ENCODE measurements at regions not wholly inside any gene's neighbourhood (a gene's known extent, or its start where the extent isn't known, plus 50 kb on each side); places are given as distances from the start of the nearest gene placed in this dataset.

- no peak for DNase-seq
These were observed 63.5 kb downstream of the ENC1 start for GRCh38 chr5:74576941-74577456.

- peak; percentile 17 for DNase-seq
These were observed 64.6 kb downstream of the ENC1 start for GRCh38 chr5:74575741-74576538.

DNA sequence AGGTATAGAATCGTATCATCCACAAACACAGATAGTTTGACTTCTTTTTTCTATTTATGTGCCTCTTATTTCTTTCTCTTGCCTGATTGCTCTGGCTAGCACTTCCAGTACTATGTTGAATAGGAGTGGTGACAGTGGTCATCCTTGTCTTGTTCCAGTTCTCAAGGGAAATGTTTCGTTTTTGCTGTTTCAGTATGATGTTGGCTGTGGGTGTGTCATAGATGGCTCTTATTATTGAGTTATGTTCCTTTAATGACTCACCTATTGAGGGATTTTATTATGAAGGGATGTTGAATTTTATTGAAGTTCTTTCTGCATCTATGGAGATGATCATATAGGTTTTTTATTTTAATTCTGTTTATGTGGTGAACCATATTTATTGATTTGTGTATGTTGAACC lies 70.3 kb downstream of the ENC1 start:
- DNase-seq: no peak

DNA sequence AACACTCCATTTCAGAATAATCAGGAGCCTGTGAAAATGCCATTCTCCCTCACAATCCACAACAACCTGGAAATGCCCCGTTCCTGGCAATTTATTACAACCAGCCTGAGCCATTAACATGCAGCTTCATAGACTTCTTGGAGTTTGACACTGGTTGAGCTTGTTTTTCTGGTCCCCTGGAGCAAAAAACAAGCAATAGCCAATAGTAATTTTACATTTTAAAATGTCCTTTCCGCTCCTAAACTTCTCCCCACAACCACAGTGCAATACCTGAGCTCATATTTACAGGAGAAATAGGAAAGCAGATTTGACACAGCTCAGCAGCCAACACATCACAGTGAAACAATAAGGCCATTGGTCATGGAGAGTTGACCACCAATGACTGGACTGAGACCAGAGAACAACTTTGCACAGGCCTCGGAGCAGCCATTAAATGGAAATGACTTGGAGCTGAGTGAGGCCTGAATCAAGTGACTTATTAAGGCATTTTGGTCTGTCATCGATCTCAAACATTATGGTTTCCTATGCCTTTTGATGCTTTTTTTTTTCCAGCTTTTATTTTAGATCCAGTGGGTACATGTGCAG lies 73.0 kb downstream of the ENC1 start:
- DNase-seq: no peak

GRCh38 chr5:74562122-74562521 lies 78.4 kb downstream of the ENC1 start:
- no peak for DNase-seq

DNA sequence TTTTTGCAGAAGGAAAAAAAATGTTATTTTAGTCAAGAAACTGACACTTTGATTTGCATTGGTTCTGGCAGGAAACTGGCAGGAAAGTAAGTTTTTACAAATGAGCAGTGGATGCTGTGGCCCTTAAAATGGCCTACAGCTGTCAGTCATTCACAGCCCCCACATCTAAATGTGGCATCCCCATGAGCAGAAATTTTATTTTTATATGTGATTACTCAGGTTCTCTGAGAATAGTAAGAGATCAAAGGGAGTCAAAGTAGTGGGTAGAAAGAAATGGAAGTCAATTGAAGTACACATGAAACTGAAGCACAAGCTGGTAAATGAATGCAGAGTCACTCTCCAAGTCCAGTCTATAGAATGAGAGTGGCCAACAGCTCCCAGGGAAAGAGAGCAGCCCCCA lies 80.3 kb downstream of the ENC1 start:
- DNase-seq: no peak

DNA sequence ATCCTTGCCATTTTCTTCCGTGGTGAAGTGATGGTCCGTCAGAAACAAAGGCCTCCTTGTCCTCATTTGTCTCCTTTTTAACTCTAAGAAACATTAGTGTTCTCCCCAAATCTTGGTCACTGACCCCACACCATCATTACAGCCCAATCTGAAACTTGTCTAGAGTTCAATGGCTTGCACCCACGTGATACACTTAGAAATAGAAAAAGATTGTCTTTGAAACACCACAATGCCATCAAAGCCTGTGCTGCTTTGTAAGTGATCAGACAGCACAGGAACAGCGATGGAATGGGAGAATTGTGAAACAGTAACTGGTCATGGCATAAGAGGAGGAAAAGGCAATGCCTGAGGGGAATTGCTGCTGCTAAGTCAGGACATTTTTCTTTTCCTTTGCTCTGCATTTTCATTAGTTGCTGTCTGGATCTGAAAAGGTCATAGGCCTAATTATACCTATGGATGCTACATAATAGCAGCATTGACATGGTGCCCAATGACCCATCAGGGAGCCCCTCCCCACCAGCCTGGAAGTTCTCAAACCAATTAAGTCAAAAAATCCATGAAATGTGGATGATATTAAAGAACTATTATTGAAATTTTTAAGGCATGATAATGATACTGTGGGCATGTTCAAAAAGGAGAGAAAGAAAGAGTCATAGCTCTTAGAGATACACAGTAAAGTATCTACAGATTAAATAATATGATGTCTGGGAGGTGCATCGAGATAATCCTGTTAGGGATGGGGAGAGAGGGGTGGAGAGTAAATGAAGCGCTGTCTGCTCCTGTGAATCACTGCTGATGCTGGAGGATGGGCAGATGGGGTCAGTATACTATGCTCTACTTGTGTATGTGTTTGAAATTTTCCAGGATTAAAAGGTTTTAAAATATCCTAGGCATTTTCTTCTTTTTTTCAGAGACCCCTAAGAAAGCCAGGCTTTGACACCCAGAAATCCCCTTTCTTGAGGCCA lies 83.6 kb downstream of the ENC1 start:
- no peak for DNase-seq

GRCh38 chr5:74556006-74556405 lies 84.5 kb downstream of the ENC1 start:
- no peak for DNase-seq

- DNase-seq: no peak
These were observed 88.4 kb downstream of the ENC1 start for GRCh38 chr5:74552101-74552500.

GRCh38 chr5:74550927-74551326 lies 89.6 kb downstream of the ENC1 start:
- DNase-seq: no peak

DNA sequence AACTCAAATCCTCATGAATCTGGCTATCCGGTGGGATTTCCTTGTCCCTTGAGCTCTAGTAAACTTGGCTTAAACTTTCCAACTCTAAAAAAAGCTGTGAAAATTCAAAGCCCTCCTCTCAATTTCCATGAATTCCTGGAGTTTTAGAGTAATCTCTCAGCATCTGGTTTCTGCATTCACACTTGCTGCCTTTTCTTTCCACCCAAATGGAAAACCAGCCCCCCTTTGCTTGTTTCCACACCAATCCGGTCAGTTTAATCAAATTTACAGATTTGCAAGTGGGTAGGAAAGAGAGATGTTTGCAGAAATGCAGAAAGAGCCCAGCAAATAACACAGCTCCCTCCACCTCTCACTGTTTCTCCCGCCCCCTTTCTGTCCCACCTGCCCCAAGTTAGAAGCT lies 91.1 kb downstream of the ENC1 start:
- DNase-seq: no peak

GRCh38 chr5:74546796-74547195 lies 93.7 kb downstream of the ENC1 start:
- no peak for DNase-seq

DNA sequence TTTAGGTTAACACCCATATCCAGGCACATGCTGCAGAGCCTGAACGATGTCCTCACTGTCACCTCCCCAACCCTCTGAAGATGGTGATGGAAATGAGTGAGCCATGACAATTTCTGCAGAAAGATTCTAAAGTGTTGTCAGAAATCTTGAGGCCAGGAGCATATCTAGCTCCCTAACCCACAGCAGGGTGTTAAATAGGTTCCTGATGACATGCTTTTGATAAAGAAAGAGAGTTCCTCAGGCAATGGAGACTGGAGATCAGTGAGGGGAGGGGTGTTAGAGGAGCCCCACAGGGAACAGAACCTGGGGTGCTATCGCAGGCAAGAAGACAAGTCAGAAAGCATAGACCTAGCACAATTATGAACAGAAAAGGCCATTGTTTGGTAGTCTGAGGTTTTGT lies 95.7 kb downstream of the ENC1 start:
- DNase-seq: no peak

DNA sequence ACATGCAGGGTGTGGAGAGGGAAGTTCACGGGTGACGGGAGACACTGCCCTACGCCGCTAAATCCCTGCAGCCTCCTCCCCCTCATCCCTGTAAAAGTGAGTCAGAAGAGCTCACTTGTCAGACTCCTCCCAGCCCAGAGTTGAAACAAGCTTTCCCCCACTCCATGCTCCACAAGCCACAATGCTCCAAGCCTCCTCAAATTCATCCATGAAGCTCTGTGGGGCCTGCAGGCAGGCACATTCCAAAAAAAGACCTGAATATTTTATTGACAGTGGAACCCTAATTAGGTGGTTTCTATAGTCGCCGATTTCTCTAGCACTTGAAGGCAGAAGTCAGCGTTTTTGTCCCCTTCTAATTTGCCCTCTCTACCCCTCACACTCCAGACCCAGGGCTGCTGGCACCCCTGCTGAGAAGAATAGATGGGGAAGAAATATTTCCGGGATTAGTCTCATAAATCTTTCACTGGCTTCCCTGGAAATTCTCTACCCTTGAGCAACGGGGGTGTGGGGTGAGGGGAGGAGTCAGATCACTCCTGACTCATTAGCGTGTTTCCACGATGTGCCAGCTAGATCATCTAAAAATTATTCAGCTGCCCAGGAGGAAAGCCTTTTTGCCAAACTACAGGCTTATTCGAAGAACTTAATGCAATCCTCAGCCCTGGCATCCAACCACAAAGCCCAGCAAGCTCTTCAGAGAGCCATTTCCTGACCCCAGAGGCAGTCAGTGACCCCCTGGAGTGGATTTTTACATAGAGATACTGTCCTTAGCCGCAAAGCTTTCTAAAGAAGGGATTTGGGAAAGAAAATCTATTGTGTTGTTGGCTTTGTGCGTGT lies 97.1 kb downstream of the ENC1 start:
- DNase-seq: peak; percentile 28

- DNase-seq: no peak
These were observed 98.0 kb downstream of the ENC1 start for GRCh38 chr5:74542482-74542881.

- no peak for DNase-seq
These were observed 99.1 kb downstream of the ENC1 start for GRCh38 chr5:74541381-74541781.

GRCh38 chr5:74540622-74541021 lies 99.9 kb downstream of the ENC1 start:
- no peak for DNase-seq

DNA sequence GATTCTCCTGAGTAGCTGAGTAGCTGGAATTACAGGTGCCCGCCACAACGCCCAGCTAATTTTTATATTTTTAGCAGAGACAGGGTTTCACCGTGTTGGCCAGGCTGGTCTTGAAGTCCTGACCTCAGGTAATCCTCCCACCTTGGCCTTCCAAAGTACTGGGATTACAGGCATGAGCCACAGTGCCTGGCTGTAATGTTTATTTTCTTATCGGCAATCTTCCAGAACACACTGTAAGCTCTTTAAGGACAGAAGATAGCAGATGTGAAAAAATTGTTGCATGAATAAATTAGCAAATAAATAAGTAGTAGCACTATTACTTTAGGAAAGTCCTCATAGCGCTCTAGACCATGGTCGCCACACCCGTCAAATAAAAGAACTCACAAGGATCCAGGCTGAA lies 100.5 kb downstream of the ENC1 start:
- no peak for DNase-seq

DNA sequence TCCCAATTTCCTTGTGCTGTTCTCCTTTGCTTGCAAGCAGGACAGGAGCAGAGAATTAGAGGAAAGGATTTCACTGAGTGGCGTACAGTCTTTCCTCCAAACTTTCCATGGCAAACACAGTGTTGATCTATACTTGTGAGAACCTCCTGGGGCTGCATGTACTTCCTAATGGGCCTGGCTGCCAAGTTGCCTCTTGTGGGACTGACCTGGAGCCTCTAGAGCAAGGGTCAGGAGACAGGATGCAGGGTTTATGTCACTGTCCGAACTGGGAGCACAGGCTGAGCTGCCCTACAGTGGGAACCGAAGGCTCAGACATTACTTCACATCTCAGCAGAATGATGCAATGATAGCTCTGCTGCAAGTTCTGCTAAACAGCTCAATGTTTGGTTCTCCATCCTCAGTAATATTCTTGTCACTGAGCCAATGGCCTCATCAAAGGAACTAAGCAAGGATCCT lies 102.3 kb downstream of the ENC1 start:
- no peak for DNase-seq

DNA sequence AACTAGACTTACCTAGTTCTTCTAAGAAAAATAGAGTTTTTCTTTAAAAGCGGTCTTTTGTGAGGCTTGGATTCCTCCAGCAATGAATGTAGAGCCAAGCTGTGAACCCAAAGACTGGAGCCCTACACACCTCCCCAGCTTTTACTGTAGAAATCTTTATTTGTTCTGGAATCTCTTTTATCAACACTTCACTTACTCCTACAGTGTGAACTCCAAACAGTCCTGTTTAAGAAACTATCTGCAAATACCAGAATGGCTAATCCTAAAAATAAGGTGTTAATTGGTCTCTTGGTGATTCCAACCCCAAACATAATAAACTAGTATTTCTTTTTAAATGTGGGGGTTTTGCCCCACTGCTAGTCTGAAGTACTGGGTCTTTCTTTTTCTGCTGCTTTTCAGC lies 103.9 kb downstream of the ENC1 start:
- DNase-seq: no peak

DNA sequence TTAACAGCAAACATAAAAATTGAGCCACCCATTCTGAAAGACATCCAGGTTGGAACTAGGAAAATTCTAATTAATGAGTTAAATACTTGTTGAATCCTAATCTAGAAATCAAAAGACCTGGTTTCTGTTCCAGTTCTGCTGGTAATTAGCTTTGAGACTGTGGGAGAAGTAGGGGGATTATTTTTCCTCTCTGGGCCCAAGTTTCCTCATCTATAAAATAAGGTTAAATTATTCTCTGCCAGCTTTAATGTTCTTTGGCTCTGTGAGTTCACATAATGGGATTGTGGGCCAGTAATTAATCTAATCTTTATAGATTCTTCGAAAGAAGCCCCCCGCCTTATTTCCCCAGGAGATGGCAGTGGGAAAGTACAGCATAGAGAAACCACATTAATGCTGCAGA lies 104.6 kb downstream of the ENC1 start:
- DNase-seq: no peak

- no peak for DNase-seq
These were observed 106.0 kb downstream of the ENC1 start for GRCh38 chr5:74534397-74535129.
